ENCODE measurements at regions not wholly inside any gene's neighbourhood (a gene's known extent, or its start where the extent isn't known, plus 50 kb on each side); places are given as distances from the start of the nearest gene placed in this dataset.

DNA sequence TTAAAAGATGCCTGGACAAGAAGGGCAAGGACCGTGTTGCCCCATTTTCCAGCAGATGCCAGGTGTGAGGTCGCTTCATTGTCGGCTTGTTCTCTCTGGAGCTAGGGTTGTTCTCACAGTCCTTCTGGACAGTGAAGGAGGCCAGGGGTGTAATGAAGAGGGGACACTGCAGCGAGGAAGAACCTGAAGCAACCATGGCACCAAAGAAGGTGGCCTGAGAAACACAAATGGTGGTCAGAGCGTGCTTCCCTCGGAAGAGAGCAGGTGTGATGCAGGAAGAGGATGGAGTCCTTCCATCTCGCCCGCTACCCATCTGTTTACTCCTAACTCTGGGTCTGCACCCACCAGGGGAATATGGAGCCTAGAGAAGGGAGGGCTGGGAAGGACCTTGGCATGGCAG is 50.3 kb upstream of the TWIST2 start (continued):
- TF ChIP-seq ESRRG (CRISPR knock-in tag; IDR thresholded peaks at IDR 0.05): no peak
- no peak for TF ChIP-seq PPARA (CRISPR knock-in tag; IDR thresholded peaks at IDR 0.05; ENCODE audit: borderline replicate concordance)
- TF ChIP-seq ZNF8 (CRISPR knock-in tag; IDR thresholded peaks at IDR 0.05): no peak
- TF ChIP-seq SNAI2 (CRISPR knock-in tag; IDR thresholded peaks at IDR 0.05): no peak
- TF ChIP-seq ZFP30 (CRISPR knock-in tag; IDR thresholded peaks at IDR 0.05): no peak
